Central memory CD4-positive, alpha-beta T cell (primary cell): ENCODE measurements at regions not wholly inside any gene's neighbourhood (a gene's known extent, or its start where the extent isn't known, plus 50 kb on each side); places are given as distances from the start of the nearest gene placed in this dataset.
A peak's percentile ranks its signal among the peaks of the same experiment; 100 is the strongest.

Experiments
- DNase-seq: peaks from one replicate; pipeline ENCODE4 v3.0.0; 2022

DNA sequence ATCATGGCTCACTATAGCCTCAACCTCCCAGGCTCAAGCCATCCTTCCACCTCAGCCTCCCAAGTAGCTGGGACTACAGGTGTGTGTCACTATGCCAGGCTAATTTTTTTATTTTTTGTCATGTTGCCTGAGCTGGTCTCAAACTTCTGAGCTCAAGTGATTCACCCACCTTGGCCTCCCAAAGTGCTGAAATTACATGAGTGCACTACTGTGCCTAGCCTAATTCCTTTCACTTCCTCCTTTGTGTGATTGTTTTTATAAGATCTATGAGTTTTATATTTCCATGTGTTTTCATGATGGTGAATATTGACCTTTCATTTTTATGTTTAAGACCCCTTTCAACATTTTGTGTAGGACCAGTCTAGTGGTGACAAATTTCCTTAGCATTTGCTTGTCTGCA, 55.2 kb upstream of the IL12B start:
- no peak for DNase-seq

DNA sequence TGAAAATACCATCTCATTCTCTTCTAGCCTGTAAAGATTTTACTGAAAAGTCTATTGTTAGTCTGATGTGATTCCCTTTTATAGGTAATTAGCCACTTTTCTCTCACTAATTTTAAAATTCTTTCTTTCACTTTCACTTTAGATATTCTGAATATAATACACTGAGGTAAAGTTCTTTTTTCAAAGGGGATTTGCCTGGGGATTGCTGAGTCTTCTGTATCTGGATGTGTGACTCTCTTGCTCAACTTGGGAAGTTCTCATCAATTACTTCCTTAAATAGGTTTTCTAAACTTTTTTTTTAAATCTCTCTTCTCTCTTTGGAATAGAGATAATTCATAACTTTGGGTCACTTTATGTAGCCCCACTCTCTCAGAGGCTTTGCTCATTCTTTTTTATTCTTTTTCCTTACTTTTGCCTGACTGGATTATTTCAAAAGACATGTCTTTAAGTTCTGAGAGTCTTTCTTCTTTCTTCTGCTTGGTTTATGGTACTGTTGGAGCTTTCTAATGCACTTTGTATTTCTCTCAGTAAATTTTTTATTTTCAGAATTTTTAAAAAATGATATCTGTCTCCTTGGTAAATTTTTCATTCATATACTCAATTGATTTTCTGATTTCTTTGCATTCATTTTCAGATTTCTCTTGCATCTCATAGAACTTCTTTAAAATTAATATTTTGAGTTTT, 55.9 kb upstream of the IL12B start:
- DNase-seq = no peak

DNA sequence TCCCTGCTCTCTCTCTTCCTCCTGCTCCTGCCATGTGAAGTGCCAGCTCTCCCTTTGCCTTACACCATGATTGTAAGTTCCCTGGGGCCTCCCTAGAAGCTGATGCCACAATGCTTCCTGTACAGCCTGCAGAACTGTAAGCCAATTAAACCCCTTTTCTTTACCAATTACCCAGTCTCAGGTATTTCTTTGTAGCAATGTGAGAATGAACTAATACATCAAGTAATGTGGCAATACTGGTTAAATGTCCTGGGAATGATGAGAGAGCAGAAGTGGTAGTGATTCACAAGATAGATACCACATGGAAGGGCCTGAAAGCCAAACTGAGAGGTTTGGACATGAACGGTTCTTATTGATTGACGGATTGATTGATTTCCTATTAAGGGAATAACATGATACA, 62.6 kb upstream of the IL12B start:
- no peak for DNase-seq

DNA sequence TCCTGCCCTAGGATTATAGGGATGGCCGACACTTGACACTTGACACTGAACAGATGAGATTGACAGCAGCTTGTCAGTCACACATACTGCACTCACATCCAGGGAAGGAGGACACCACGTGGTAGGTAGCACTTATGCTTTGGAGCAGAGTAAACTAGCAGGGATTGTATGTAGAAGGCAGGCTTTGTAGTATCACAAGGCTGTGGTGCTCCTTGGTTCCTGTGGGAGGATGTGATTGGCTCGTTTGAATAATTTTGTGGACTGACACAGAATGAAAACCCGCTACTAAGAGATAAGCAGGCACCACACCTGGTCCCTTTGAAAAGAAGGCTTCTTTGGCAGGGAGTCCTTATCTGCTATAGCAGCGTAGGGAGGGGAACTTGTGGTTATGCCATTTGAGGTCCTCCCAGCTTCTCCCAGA, 63.6 kb upstream of the IL12B start:
- DNase-seq = no peak

DNA sequence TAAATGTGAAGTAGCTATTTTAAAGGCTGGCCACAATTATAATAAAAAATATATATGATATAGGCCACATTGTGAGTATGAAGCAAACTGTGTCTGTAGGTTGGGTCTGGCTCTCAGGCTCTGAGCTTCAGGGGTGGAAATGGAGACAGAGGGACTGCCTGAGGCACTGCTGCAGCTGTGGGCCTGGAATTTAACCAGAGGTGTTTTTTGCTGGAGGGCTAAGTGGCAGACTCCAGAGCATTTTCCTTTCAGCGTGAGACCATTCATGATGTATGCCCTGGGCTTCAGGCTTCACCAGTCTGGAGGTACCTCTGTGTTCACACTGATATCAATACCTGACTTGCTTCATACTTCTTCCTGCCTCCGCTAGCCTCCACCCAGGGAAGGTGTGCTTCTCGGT, 64.9 kb upstream of the IL12B start:
- DNase-seq = no peak

DNA sequence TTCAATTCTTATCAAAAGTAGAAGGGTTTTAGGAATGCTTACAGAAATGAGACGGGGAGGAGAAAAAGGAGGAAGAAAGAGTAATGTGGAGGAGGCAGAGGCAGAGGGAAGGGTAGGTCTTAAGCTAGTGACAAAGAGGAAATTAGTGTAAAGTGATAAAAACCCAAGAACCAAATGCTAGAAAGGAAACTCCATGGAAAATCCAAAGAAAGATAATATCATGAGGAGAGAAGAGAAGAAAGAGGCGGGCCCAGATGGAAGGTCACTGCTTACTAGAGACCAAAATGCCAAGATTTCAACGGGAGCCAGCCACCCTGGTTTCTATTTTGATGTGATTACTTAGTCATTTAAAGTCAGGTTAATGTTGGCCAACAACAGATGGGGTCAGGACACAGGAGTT, 68.6 kb upstream of the IL12B start:
- no peak for DNase-seq

DNA sequence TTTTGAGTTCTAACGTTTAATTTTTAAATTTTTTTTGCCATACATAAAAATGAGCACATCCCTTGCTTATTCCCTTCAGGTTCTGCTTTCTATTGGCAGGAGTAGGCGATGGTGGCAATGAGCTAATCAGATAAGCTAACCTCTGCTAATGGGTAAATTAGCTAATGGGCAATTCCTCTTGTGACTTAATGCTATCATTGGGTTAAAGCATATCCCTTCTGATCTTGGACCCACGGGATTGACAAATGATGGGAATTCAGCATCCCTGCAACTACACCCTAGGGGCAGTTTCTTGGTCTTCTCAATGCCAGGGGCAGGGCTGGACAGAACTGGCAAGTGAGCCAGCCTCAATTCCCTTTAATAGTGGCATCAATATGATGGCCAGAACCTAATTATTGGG, 70.2 kb upstream of the IL12B start:
- DNase-seq = no peak

DNA sequence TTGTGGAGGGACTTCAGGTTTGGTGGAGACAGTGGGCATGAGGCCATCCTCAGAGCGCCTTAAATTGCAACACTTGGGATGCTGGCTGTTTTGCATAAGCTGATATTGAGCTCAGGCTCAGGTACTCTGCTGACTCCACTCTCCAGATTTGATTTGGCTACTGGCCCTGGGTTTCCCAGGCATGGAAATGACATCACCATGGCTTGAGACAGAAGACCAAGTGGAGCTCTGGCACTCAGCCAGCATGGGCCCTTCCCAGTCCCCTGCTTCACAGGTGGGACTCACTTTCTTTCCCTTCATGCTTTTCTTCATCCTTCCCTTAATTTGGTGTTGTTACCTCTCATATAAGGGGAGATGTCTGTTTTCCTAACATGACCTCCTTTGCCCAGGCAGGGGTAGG, 72.0 kb upstream of the IL12B start:
- no peak for DNase-seq

DNA sequence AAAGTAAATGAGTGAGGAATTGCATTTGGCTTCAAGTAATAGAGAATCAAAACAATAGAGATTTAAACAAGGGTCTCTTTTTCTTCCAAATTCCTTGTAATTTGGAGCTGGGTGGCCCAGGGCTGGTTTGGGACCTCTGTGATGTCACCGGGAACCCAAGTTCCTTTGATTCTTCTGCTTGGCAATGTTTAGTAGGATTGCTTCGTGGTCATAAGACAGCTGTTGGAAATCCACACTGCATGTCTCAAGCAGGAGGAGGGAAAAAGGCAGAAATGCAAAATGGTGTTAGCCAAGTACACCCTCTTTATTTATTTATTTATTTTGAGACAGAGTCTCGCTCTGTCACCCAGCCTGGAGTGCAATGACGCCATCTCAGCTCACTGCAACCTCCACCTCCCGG, 72.6 kb upstream of the IL12B start:
- DNase-seq = no peak

DNA sequence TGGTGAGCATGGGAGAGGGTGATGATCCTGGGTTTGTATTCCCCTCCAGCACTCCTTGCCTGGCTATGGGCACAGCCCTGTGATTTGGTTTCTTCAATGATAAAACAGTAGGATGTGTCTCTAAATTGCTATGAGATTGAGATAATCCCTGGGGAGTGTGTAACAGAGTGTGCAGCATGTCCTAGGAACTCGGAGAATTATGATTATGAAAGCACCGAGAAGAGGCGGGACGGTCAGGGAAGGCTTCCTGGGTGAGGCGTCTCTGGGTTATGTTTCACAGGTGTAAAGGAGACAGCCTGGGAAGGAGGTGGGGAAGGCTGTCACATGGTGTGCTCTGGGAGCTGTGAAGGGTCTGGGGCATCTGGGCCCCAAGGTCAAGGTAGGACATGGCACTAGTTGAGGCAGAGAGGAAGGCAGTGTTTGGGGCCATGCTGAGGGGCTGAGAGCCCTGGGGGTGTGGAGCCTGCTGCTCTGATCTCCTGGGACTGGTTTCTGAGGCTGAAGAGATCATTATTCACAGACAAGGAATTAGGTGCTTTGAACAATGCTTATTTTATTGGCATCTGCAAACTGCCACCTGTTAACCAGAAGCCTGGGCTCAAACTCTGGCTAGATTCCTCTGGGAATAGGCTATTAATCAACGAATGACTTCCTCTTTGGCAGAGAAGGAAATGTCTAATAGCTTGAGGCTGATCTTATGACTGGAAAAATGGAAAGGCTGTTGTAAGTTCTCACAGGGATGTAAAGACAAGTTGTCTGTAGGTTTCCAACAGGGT, 73.8 kb upstream of the IL12B start:
- DNase-seq = no peak

DNA sequence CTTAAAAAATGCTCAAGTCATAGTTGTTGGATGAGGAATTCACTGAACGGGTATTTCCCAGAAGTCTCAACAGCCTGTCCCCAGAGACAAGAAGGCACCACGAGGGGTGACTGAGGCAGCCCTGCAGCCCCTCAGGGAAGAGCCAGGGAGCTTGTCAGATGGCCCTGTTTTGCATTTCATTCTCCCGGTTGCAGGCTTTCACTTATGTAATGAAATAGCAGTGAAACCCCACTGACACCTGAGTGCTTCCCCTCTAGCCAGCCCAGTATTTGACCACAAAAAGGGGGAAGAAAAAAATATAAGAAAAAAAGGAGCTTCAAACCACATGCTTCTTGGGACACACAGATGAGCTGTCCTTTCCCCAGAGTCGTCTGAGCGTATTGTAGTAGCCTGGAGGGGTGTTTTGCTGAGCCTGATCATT, 75.3 kb upstream of the IL12B start:
- DNase-seq = no peak

DNA sequence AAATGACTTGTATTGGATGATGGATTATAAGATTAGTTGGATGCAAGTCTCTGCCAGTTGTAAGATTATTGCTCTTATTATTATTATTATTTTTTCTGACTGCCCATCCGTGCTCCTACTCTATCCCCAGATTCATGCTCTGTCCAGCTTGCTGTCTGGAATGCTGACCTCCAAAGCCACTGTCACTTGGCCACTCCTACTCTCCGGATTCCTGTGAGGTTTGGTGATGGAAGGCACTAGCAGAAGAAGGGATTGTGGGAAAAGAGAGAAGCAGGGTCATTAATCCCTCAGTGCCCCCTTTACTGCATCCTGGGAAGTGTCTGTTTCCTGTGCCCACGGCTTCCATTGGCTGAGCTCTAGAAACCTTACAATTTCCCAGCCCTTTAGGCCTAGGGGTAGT, 76.3 kb upstream of the IL12B start:
- no peak for DNase-seq

DNA sequence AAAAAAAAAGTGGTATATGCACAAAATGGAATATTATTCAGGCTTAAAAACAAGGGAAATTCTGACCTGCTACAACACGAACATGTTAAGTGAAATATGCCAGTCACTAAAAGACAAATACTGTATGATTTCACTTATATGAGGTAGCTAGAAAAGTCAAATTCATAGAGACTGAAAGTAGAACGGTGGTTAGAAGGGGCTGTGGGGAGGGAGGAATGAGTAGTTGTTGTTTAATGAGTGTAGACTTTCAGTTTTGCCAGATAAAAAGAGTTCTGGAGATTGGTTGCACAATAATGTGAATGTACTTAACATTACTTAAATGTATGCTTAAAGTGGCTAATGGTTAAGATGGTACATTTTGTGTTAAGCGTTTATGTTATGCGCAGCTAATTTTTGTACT, 79.5 kb upstream of the IL12B start:
- DNase-seq = no peak

DNA sequence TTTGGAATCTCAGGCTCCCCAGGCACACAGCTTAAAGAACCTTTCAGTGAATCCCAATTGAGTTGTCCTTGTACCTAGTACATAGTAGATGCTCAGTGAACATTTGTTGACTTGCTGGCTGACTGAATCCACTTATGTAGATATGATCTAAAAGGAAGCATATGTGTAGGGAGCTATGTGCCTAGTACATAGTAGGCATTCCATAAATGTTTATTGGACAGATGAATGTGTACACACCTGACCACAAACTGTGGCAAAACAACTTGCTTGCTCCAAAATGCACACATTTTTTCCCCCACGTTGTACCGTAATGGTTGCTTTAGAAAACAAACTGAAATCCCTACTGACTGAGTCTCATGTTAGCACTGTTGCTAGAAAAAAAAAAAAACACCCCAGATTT, 80.2 kb upstream of the IL12B start:
- no peak for DNase-seq

DNA sequence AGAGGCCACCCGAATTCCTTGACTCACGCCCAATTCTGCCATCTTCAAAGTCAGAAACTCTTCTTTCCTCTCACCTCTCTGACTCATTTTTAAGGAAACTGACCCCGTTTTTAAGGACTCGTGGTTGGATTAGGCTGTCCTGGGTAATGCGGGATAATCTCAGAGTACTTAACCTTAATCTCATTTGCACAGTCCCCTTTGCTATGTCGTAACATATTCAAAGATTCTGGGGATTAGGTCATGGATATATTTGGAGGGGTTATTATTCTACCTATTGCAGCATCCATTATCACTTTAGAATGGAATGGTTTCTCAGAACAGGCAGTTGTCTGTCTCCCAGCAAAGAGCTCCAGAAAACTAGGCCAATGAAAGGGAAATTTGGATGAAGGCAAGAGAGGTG, 80.8 kb upstream of the IL12B start:
- DNase-seq = no peak

DNA sequence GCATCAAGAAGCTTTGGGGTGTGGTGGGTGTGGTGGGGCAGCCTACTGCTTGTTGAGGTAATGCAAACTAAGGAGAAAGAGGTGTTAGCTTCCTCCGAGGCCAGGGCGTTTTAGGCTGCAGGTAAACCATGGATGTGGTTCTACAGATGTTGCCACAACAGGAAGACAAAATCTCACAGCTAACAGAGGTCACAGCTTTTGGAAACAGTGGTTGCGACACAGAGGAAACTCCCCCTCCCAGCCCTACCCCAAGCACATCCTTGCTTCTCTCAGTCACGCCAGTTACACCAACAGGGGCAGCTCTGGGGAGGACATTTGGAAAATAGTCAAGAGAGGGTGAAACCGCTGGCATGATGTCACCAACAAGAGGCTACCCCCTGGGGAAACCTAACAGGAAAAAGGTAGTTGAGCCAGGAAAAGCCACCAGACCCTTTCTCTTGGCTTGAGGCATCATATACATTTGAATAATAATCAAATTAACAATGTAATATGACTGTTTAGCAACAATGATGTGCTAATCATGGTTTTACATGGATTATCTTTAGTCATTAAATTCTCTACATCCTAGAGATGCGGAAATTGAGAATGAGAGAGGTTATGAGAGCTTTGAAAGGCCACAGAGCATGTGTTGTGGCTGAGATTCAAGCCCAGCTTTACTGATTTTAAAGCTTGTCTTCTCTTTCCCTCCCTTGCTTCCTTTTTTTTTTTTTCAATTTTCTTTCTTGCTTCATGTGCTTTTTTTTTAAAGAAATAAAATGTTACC, 82.2 kb upstream of the IL12B start:
- DNase-seq = peak; percentile 87

DNA sequence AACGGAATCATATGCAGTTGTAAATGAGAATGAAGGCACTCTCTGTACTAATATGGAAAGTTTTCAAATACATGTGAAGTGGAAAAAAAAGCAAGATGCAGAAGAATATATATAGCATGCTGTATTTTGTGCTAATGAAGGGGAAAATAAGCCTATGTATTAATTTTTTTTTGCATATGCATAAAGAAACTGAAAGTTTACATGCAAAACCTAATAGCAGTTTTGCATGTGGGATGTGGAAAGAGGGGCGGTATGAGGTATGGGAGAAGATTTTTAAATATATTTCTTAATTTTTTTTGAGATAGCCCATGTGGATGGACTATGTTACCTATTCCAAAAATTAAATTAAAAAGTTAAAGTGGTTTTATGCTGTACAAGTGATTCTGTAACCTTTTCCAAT, 83.7 kb upstream of the IL12B start:
- DNase-seq = no peak

DNA sequence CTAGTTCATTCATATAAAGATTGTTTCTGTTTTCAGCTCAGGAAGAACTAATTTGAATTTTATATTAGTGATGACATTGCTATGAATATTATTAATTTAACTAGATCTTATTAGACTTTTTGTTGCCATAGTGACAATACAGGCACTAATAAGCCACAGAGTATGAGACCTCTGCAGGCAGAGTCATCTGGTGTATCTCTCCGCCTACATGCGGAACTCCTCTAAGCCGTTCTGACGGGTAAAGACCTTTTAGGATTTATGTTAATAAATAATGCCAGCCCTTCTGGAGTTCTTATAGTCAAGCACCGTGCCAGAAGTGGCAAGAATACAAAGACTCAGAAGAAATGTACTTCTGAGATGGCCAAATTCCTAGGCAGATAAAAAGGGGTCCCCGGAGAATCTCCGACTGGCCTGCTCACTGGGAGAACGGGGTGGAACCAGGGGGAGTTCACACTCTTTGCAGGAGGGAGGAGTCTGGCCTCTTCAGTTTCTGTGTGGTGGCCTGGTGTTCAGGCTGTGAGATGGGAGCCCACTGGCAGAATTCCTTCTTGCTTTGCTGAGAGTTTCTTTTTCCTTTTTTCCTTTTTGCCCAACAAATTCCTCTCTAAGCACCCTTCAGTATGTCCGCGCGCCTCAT, 85.1 kb upstream of the IL12B start:
- DNase-seq = no peak

DNA sequence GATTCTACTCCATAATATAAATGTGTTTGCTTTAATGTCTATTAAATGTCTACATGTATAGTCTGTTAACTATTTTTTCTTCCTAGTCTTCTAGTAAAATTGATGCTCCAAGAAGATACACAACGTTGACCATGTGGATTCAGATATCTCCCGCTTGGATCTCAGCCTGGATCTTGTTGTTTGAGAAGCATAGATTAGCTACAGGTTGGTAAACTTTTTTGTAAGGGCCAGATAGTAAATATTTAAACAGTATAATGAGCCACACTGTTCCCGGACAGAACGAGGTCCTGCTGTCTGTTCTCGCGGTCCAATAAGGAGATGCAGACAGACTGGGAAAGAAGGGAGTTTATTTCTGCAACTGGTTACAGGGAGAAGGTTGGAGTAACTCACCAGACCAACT, 86.2 kb upstream of the IL12B start:
- no peak for DNase-seq

DNA sequence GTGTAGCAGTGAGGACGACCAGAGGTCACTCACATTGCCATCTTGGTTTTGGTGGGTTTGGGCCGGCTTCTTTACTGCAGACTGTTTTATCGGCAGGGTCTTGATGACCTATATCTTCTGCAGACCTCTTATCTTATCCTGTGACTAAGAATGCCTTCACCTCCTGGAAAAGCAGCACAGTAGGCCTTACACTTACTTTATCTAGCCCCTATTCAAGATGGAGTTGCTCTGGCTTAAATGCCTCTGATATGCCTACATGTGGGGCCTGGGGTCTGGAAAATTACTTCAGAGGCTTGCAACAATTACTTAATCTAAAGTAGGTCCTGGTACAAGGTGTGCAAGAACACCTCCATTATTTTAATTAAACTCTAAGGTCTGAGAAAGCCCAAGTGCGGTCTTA, 86.9 kb upstream of the IL12B start:
- DNase-seq = no peak

DNA sequence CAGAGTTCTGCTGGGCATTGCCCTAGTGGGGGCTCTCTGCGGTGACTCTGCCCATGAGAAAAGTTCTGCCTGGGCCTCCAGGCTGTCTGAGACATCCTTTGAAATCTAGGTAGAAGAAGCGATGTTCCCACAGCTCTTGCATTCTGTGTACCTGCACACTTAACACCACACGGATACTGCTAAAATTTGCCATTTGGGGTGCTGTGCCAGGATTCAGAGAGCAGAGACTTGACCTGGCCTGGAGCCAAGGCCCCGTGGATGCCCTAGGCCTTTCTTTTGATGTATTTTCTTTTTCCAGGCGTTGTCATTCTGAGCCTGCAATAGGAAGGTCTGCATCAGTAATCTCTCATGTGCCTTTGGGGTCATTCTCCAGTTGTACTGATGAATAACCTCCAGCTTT, 89.3 kb upstream of the IL12B start:
- no peak for DNase-seq

DNA sequence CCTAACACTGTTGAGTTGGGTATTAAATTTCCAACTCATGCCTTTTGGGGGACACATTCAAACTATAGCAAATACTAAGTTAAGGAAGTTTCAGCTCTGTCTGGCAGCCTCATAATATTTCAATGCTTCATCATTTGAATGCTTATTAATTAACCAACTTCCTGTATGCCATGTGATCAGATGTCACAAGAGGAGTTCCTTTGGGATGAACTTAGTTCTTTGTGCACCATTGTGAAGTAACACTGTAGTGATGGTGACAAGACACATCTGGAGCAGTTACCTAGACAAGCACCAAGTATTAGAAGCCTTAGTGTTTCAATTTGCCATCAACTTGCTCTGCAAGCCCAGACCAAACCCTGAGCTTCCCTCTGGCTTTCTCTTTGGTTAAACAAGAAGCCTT, 90.7 kb upstream of the IL12B start:
- DNase-seq = no peak

DNA sequence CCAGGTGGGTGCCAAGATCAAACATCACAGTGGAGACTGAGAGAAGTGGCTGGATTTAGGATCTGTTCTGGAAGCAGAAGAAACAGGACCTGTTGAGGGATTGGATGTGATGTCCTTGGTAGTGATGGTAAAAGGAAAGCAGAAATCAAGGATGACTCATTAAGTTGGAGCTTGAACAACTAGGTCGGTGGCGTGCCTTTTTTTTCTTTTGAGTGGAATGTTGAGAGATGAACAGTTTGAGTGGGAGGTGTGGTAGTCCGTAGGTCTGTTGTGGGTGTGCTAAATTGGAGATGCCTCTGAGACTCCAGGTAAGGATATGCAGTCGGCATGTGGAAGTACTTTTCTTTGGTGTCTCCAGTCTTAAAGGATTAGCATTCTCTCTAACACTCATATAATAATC, 92.1 kb upstream of the IL12B start:
- no peak for DNase-seq

DNA sequence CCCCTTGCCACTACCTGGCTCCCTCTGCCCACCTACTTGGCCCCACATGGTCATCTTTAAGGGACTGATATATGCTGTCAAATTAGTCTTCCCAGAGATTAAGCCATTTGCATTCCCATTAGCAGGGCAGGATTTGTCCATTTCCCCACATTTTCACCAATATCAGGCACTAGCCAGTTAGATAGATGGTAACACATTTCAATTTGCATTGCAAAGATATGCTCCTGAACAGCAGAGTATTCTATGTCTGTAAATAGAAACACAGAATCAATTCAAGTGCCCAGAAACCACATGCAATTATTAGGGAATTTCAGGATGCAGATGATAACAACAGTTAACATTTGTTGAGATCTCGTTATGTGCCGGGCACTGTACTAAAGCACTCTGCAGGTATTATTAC, 92.6 kb upstream of the IL12B start:
- DNase-seq = no peak
